ENCODE measurements at regions not wholly inside any gene's neighbourhood (a gene's known extent, or its start where the extent isn't known, plus 50 kb on each side); places are given as distances from the start of the nearest gene placed in this dataset.

- no peak for DNase-seq (ENCODE audit: low read depth)
Observed at GRCh38 chr2:42868096-42868495, 75.7 kb upstream of the HAAO start.

- no peak for DNase-seq (ENCODE audit: low read depth)
Observed at GRCh38 chr2:42867093-42868065, 75.0 kb upstream of the HAAO start.

GRCh38 chr2:42865884-42866881, 73.8 kb upstream of the HAAO start:
- DNase-seq (ENCODE audit: low read depth) = no peak

- no peak for DNase-seq (ENCODE audit: low read depth)
Observed at GRCh38 chr2:42864641-42865280, 72.4 kb upstream of the HAAO start.

GRCh38 chr2:42864222-42864621, 71.8 kb upstream of the HAAO start:
- no peak for DNase-seq (ENCODE audit: low read depth)

GRCh38 chr2:42863751-42864150, 71.4 kb upstream of the HAAO start:
- no peak for DNase-seq (ENCODE audit: low read depth)

GRCh38 chr2:42863320-42863719, 70.9 kb upstream of the HAAO start:
- DNase-seq (ENCODE audit: low read depth) = no peak

GRCh38 chr2:42862669-42863185, 70.3 kb upstream of the HAAO start:
- DNase-seq (ENCODE audit: low read depth) = no peak

- no peak for DNase-seq (ENCODE audit: low read depth)
Observed at GRCh38 chr2:42861321-42861720, 68.9 kb upstream of the HAAO start.

- no peak for DNase-seq (ENCODE audit: low read depth)
Observed at GRCh38 chr2:42860319-42861094, 68.1 kb upstream of the HAAO start.

GRCh38 chr2:42859791-42860190, 67.4 kb upstream of the HAAO start:
- DNase-seq (ENCODE audit: low read depth) = no peak

GRCh38 chr2:42859006-42859552, 66.7 kb upstream of the HAAO start:
- DNase-seq (ENCODE audit: low read depth) = peak; percentile 17

GRCh38 chr2:42858140-42859005, 66.0 kb upstream of the HAAO start:
- DNase-seq (ENCODE audit: low read depth) = no peak

- DNase-seq (ENCODE audit: low read depth) = no peak
Observed at GRCh38 chr2:42856891-42857632, 64.7 kb upstream of the HAAO start.

GRCh38 chr2:42856106-42856860, 63.9 kb upstream of the HAAO start:
- no peak for DNase-seq (ENCODE audit: low read depth)

- no peak for DNase-seq (ENCODE audit: low read depth)
Observed at GRCh38 chr2:42855221-42855970, 63.0 kb upstream of the HAAO start.

GRCh38 chr2:42854207-42854818, 61.9 kb upstream of the HAAO start:
- DNase-seq (ENCODE audit: low read depth) = no peak
